ENCODE measurements at regions not wholly inside any gene's neighbourhood (a gene's known extent, or its start where the extent isn't known, plus 50 kb on each side); places are given as distances from the start of the nearest gene placed in this dataset.

- intact Hi-C loops (cut with DNase I), result no loop called here
- peak; percentile 66 to 77 for DNase-seq
- Histone ChIP-seq H3K27me3 (no peaks in the 10 kb centered on the region), H3K9me3 (no peaks in the 10 kb centered on the region), H3K36me3 (no peaks in the 10 kb centered on the region), H3K4me3 (replicated peaks in 1 of 3) (no peak overlapping the region), H3K27ac (no peak overlapping the region), H3K4me1 (no peaks in the 10 kb centered on the region)
- TF ChIP-seq CTCF (IDR thresholded peaks at IDR 0.05) (no peak), POLR2A (IDR thresholded peaks at IDR 0.05) (no peak)
- WGBS, 2 donors, result 19 to 63% methylated on average over 1 of the region's 1 CpG
Measured at GRCh38 chr3:192033246-192033645, 572.3 kb downstream of the PYDC2 start.

- no peak for DNase-seq
- Histone ChIP-seq H3K4me1 (no peaks in the 10 kb centered on the region), H3K27me3 (no peaks in the 10 kb centered on the region), H3K36me3 (no peaks in the 10 kb centered on the region), H3K9me3 (no peaks in the 10 kb centered on the region), H3K4me3 (replicated peaks in 1 of 3) (no peak overlapping the region), H3K27ac (no peak overlapping the region)
- 83 to 86% methylated on average over 3 of the region's 3 CpGs for WGBS, 2 donors
- TF ChIP-seq CTCF (IDR thresholded peaks at IDR 0.05) (no peak), POLR2A (IDR thresholded peaks at IDR 0.05) (no peak)
- intact Hi-C loops (cut with DNase I), result no loop called here
Measured at GRCh38 chr3:192038726-192039125, 577.8 kb downstream of the PYDC2 start.

- no peaks in the 10 kb centered on the region for H3K9me3 ChIP-seq
- TF ChIP-seq POLR2A (IDR thresholded peaks at IDR 0.05) (no peak), CTCF (IDR thresholded peaks at IDR 0.05) (no peak)
- no peaks in the 10 kb centered on the region for H3K36me3 ChIP-seq
- H3K27ac ChIP-seq, result no peak overlapping the region
- intact Hi-C loops (cut with DNase I), result no loop called here
- no peak overlapping the region for H3K4me3 ChIP-seq (replicated peaks in 1 of 3)
- WGBS, 2 donors, result 46 to 55% methylated on average over 5 of the region's 5 CpGs
- H3K4me1 ChIP-seq, result no peaks in the 10 kb centered on the region
- no peak for DNase-seq
- H3K27me3 ChIP-seq, result no peaks in the 10 kb centered on the region
Measured at GRCh38 chr3:192039593-192039992, 578.6 kb downstream of the PYDC2 start.

GRCh38 chr3:192040282-192041043 lies 579.5 kb downstream of the PYDC2 start:
- WGBS, 2 donors, result 81 to 91% methylated on average over 5 of the region's 5 CpGs
- TF ChIP-seq POLR2A (IDR thresholded peaks at IDR 0.05) (no peak), CTCF (IDR thresholded peaks at IDR 0.05) (no peak)
- H3K4me1 ChIP-seq, result no peaks in the 10 kb centered on the region
- H3K4me3 ChIP-seq (replicated peaks in 1 of 3), result no peak overlapping the region
- no peak for DNase-seq
- no peaks in the 10 kb centered on the region for H3K9me3 ChIP-seq
- H3K27ac ChIP-seq, result no peak overlapping the region
- intact Hi-C loops (cut with DNase I), result no loop called here
- H3K36me3 ChIP-seq, result no peaks in the 10 kb centered on the region
- H3K27me3 ChIP-seq, result no peaks in the 10 kb centered on the region

GRCh38 chr3:192042116-192042515 lies 581.2 kb downstream of the PYDC2 start:
- WGBS, 2 donors, result 90 to 95% methylated on average over 3 of the region's 3 CpGs
- Histone ChIP-seq H3K4me3 (replicated peaks in 1 of 3) (no peak overlapping the region), H3K4me1 (no peaks in the 10 kb centered on the region), H3K9me3 (no peaks in the 10 kb centered on the region), H3K27me3 (no peaks in the 10 kb centered on the region), H3K36me3 (no peaks in the 10 kb centered on the region), H3K27ac (no peak overlapping the region)
- TF ChIP-seq CTCF (IDR thresholded peaks at IDR 0.05) (no peak), POLR2A (IDR thresholded peaks at IDR 0.05) (no peak)
- DNase-seq, result no peak
- intact Hi-C loops (cut with DNase I), result no loop called here
